ENCODE measurements at regions not wholly inside any gene's neighbourhood (a gene's known extent, or its start where the extent isn't known, plus 50 kb on each side); places are given as distances from the start of the nearest gene placed in this dataset.

DNA sequence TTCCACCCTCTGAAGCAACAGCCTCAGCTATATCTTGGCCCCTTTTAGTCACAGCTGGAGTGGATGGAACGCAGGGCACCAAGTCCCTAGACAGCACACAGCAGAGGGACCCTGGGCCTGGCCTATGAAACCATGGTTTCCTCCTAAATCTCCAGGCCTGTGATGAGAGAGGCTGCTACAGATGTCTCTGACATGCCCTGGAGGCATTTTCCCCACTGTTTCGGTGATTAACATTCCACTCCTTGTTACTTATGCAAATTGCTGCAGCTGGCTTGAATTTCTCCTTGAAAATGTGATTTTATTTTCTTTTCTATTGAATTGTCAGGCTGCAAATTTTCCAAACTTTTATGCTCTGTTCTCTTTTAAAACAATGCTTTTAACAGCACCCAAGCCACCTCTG, 384.8 kb downstream of the PRR16 start:
- ATAC-seq (no peak), FAIRE-seq (no peak), DNase-seq (ENCODE audit: low read depth in 1 of 2, low spot score in 1 of 2) (no peak)
- POLR2A ChIA-PET, result no interaction called here
- WGBS (ENCODE audit: missing lambda C conversion rate), result 46% methylated on average over 2 of the region's 2 CpGs
- TF ChIP-seq EHF (CRISPR knock-in tag; IDR thresholded peaks at IDR 0.05) (no peak), SMC3 (IDR thresholded peaks at IDR 0.05) (no peak), ATOH8 (CRISPR knock-in tag; IDR thresholded peaks at IDR 0.05; ENCODE audit: low read depth) (no peak), RNF2 (IDR thresholded peaks at IDR 0.05; ENCODE audit: borderline replicate concordance, low read depth) (no peak), POLR2AphosphoS2 (conservative IDR thresholded peaks at IDR 0.05; ENCODE audit: low read length) (no peak), RARB (CRISPR knock-in tag; IDR thresholded peaks at IDR 0.05) (no peak), RCOR1 (IDR thresholded peaks at IDR 0.05; ENCODE audit: low read depth, low read length) (no peak), FOSB (CRISPR knock-in tag; IDR thresholded peaks at IDR 0.05) (no peak), PHF8 (IDR thresholded peaks at IDR 0.05; ENCODE audit: borderline replicate concordance, low read depth) (no peak), NPAS2 (CRISPR knock-in tag; IDR thresholded peaks at IDR 0.05; ENCODE audit: borderline replicate concordance) (no peak), POLR2A (IDR thresholded peaks at IDR 0.05; ENCODE audit: low read length) (no peak), ZFP36 (IDR thresholded peaks at IDR 0.05; ENCODE audit: borderline replicate concordance, partially characterized antibody) (no peak)
- Histone ChIP-seq H3K4me2 (no peak overlapping the region), H3K27ac (no peak overlapping the region), H3K4me3 (no peak overlapping the region), H3K4me1 (no peaks in the 10 kb centered on the region), H3K9me3 (no peaks in the 10 kb centered on the region)
- CTCF ChIA-PET, result no interaction called here

DNA sequence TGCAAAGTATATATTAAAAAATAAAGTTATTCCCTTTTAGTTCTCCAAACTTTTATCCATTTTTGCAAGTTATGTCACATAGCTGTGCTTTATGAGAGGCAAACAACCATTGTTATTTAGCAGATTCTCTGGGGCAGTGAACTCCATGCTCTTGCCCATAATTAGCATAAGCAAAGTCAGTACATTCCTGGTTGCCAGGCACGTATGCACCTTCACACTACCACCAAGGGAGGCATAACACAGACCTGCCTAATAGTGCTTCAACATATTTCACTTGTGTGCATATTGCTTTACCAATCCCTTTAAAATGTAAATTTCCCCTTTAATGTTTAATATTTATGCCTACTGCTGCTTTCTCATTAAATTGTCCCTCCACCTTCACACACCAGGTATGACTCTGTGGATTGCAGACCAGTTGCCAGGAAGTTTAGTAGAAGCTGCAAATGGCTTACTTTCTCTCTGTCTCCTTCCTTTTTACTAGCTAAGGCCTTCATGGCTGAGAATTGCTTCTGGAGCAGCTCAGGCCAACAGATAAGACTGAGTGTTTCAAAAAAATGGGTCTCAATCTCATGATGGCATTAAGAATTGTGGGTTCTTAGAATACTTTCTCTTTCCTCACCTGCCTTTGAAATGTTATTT, 388.2 kb downstream of the PRR16 start:
- Histone ChIP-seq H3K4me2 (no peak overlapping the region), H3K4me3 (no peak overlapping the region), H3K9me3 (no peaks in the 10 kb centered on the region), H3K27ac (no peak overlapping the region), H3K4me1 (no peaks in the 10 kb centered on the region)
- FAIRE-seq (no peak), ATAC-seq (no peak), DNase-seq (ENCODE audit: low read depth in 1 of 2, low spot score in 1 of 2) (no peak)
- CTCF ChIA-PET, result no interaction called here
- WGBS (ENCODE audit: missing lambda C conversion rate), result 16% methylated on average over 1 of the region's 1 CpG
- TF ChIP-seq FOXS1 (CRISPR knock-in tag; IDR thresholded peaks at IDR 0.05) (no peak), PBX3 (IDR thresholded peaks at IDR 0.05) (no peak), FOSL2 (IDR thresholded peaks at IDR 0.05) (no peak), FOSL2 (CRISPR knock-in tag; IDR thresholded peaks at IDR 0.05) (no peak), EP300 (IDR thresholded peaks at IDR 0.05) (no peak), POLR2A (IDR thresholded peaks at IDR 0.05; ENCODE audit: low read length) (no peak), RAD21 (conservative IDR thresholded peaks at IDR 0.05 in 1 of 2, IDR thresholded peaks at IDR 0.05 in 1 of 2) (no peak), KDM5A (IDR thresholded peaks at IDR 0.05) (no peak), RNF2 (IDR thresholded peaks at IDR 0.05; ENCODE audit: borderline replicate concordance, low read depth) (no peak), REST (IDR thresholded peaks at IDR 0.05) (no peak), TFCP2L1 (CRISPR knock-in tag; IDR thresholded peaks at IDR 0.05) (no peak), HOXB5 (CRISPR knock-in tag; IDR thresholded peaks at IDR 0.05) (no peak), JUN (IDR thresholded peaks at IDR 0.05) (no peak), CHD2 (IDR thresholded peaks at IDR 0.05; ENCODE audit: low read length, partially characterized antibody) (no peak), CBX8 (IDR thresholded peaks at IDR 0.05) (no peak)
- TF ChIP-seq, protein P1, sequence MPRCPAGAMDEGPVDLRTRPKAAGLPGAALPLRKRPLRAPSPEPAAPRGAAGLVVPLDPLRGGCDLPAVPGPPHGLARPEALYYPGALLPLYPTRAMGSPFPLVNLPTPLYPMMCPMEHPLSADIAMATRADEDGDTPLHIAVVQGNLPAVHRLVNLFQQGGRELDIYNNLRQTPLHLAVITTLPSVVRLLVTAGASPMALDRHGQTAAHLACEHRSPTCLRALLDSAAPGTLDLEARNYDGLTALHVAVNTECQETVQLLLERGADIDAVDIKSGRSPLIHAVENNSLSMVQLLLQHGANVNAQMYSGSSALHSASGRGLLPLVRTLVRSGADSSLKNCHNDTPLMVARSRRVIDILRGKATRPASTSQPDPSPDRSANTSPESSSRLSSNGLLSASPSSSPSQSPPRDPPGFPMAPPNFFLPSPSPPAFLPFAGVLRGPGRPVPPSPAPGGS (IDR thresholded peaks at IDR 0.05), result no peak
- POLR2A ChIA-PET, result no interaction called here
